Fibroblast of lung (primary cell): ENCODE measurements at regions not wholly inside any gene's neighbourhood (a gene's known extent, or its start where the extent isn't known, plus 50 kb on each side); places are given as distances from the start of the nearest gene placed in this dataset.
"Not testable (repeated sequence)": the region's sequence is repeated elsewhere in the genome, so short reads cannot be mapped to it uniquely, and the experiment has no call there.

Experiments
- CTCF ChIP-seq, 2 donors: IDR thresholded peaks in 1 of 2; conservative IDR thresholded peaks in 1 of 2; 1 replicate in 1 of 2; 2 replicates in 1 of 2; pipeline ENCODE4 v1.5.1; 2011 to 2012; ENCODE audit warnings: low read length in 2 of 2, control low read depth in 1 of 2, inconsistent platforms in 1 of 2, low read depth in 1 of 2, mild to moderate bottlenecking in 1 of 2
- EZH2 ChIP-seq: IDR thresholded peaks from 2 replicates; pipeline ENCODE4 v1.5.1; 2012; ENCODE audit warnings: low read length, control low read depth, mild to moderate bottlenecking; ENCODE audit errors: missing control alignments

- not testable (repeated sequence) for TF ChIP-seq CTCF (conservative IDR thresholded peaks at IDR 0.05 in 1 of 2, IDR thresholded peaks at IDR 0.05 in 1 of 2; ENCODE audit: low read depth in 1 of 2, low read length in 2 of 2); EZH2
These were observed 200.7 kb upstream of the IRF2BP2 start for GRCh38 chr1:234810726-234811125.
